Natural killer cell treated with Interleukin-12 subunit alpha and Interleukin-12 subunit beta and Interleukin-15 and Interleukin-18, amount 100 ng/mL, for 72 hours (primary cell): ENCODE measurements at regions not wholly inside any gene's neighbourhood (a gene's known extent, or its start where the extent isn't known, plus 50 kb on each side); places are given as distances from the start of the nearest gene placed in this dataset.
"Not testable (repeated sequence)": the region's sequence is repeated elsewhere in the genome, so short reads cannot be mapped to it uniquely, and the experiment has no call there.

ENCODE experiments used
- ATAC-seq, 2 donors: fragments of 150-1000 bp; cut with Tn5 transposase in 1 of 2; sonication (Bioruptor Pico), chemical (Tn5 transposase) in 1 of 2; 2 replicates each; pipeline ENCODE4 v1.10.0; 2021
- DNase-seq: peaks from one replicate; pipeline ENCODE4 v3.0.0; 2022; ENCODE audit warnings: low spot score
- H3K27ac Mint-ChIP-seq, 2 donors: 1 replicate in 1 of 2; 2 replicates in 1 of 2; pipeline ENCODE4 v1.8.0; 2022; ENCODE audit warnings: mixed read lengths in 2 of 2, mild to moderate bottlenecking in 1 of 2, moderate library complexity in 1 of 2
- H3K27me3 Mint-ChIP-seq, 2 donors: 1 replicate in 1 of 2; 2 replicates in 1 of 2; pipeline ENCODE4 v1.8.0; 2022; ENCODE audit warnings: mixed read lengths in 2 of 2
- H3K36me3 Mint-ChIP-seq: one replicate; pipeline ENCODE4 v1.8.0; 2022; ENCODE audit warnings: mixed read lengths
- H3K4me1 Mint-ChIP-seq, 2 donors: 1 replicate in 1 of 2; 2 replicates in 1 of 2; pipeline ENCODE4 v1.8.0; 2022; ENCODE audit warnings: low read depth in 2 of 2, mixed read lengths in 2 of 2, mild to moderate bottlenecking in 1 of 2
- H3K4me3 Mint-ChIP-seq: one replicate; pipeline ENCODE4 v1.8.0; 2022; ENCODE audit warnings: mixed read lengths
- H3K9me3 Mint-ChIP-seq: 2 replicates; pipeline ENCODE4 v1.8.0; 2022; ENCODE audit warnings: mixed read lengths

DNA sequence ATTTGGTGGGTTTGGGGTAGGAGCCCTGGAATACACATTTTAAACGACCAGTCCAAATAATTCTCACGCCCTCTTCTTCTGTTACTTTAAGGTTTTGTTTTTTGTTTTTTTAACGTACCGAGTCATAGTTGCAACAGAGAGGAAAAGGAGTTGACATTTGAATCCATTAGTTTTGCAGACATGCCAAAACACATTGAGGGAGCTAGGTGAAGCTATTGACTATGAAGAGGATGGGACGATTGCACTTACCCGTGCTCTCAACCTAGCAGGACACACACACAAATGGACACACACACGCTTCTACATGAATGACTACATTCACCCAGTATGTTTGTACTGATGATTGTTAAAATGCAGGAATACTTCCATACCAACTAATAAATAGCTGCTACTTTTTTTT, 54.3 kb upstream of the CIT start:
- no peaks in the 10 kb centered on the region for H3K4me1 Mint-ChIP-seq
- peaks cover 0 to 5% of the 10 kb centered on the region in 2 donors for H3K27me3 Mint-ChIP-seq
- no peak overlapping the region for H3K4me3 Mint-ChIP-seq
- H3K9me3 Mint-ChIP-seq = no peaks in the 10 kb centered on the region
- DNase-seq = no peak
- no peaks in the 10 kb centered on the region for H3K36me3 Mint-ChIP-seq
- no peak overlapping the region for H3K27ac Mint-ChIP-seq
- no peak for ATAC-seq

DNA sequence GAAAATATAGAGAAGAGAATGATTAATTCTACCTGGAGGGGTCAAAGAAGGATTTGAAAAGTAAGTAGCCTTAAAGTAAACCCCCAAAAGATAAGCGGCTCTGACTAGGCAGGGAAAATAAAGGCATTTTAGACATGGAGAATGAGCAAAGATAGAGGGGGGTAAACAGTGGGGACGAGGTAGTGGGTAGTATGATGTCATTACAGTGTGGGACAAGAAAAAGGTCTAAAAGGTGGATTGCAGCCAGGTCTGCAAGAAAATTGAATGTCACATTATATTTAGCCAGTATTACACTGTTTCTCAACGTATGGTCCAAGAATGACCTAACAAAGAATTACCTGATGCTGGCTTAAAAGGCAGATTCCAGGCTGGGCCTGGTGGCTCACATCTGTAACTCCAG, 55.8 kb upstream of the CIT start:
- DNase-seq (no peak), ATAC-seq (no peak)
- Mint-ChIP-seq H3K36me3 (no peaks in the 10 kb centered on the region), H3K4me1 (no peaks in the 10 kb centered on the region), H3K4me3 (no peak overlapping the region), H3K27ac (no peak overlapping the region), H3K27me3 (peaks cover 7 to 10% of the 10 kb centered on the region in 2 donors), H3K9me3 (no peaks in the 10 kb centered on the region)

DNA sequence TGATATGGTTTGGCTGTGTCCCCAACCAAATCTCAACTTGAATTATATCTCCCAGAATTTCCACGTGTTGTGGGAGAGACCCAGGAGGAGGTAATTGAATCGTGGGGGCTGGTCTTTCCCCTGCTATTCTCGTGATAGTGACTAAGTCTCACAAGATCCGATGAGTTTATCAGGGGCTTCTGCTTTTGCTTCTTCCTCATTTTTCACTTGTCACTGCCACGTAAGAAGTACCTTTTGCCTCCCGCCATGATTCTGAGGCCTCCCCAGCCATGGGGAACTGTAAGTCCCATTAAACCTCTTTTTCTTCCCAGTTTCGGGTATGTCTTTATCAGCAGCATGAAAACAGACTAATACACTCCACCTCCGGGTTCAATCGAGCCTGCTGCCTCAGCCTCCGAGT, 54.3 kb upstream of the BICDL1 start:
- not testable (repeated sequence) for H3K4me1 Mint-ChIP-seq, H3K9me3 Mint-ChIP-seq, H3K27ac Mint-ChIP-seq, ATAC-seq, DNase-seq, H3K27me3 Mint-ChIP-seq, H3K36me3 Mint-ChIP-seq, H3K4me3 Mint-ChIP-seq

DNA sequence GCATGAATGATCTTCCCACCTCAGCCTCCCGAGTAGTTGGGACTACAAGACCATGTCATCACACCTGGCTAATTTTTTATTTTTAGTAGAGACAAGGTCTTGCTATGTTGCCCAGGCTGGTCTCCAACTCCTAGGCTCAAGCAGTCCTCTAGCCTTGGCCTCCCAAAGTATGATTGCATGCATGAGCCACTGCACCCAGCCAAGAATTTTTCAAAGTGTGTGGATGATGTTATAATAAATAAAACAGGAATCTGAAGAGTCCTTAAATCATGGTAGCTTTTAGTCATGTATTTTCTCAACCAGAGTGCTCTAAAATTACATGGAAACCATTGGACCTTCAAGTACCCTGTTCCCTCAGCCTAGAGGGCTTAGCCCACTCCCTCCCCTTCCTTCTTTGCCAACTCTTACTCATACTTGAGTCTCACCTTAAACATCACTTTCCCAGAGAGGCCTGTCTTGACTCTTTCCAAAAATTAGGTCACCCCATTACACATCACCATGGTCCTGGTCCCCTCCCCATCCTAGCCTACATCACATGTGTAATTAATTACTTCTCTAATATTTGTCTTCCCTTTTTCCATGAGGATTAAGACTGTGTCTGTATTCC, 52.2 kb upstream of the BICDL1 start:
- DNase-seq (no peak), ATAC-seq (no peak)
- no peaks in the 10 kb centered on the region for H3K9me3 Mint-ChIP-seq
- no peak overlapping the region for H3K27ac Mint-ChIP-seq
- no peaks in the 10 kb centered on the region for H3K4me1 Mint-ChIP-seq
- no peak overlapping the region for H3K4me3 Mint-ChIP-seq
- no peaks in the 10 kb centered on the region for H3K36me3 Mint-ChIP-seq
- H3K27me3 Mint-ChIP-seq = peaks cover 7 to 14% of the 10 kb centered on the region in 2 donors

DNA sequence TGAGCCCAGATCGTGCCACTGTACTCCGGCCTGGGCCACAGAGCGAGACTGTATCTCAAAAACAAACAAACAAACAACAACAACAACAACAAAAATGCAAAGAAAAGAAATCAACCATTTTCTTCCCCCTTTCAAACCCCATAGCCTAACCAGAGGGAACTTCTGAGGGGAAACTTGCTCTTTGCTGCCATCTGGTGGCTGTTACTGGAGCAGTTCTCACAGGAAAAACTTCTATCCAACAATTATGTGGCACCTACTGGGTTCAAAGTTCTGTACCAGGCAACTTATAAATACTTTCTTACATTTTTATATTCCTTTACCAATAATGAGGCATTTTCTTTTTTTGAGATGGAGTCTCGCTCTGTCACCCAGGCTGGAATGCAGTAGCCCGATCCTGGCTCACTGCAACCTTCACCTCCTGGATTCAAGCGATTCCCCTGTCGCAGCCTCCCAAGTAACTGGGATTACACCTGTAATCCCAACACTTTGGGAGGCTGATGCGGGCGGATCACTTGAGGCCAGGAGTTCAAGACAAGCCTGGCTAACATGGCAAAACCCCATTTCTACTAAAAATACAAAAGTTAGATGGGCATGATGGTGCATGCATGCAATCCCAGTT, 50.9 kb upstream of the BICDL1 start:
- Mint-ChIP-seq H3K4me3 (no peak overlapping the region), H3K4me1 (no peaks in the 10 kb centered on the region), H3K27ac (no peak overlapping the region), H3K27me3 (peaks cover 7 to 13% of the 10 kb centered on the region in 2 donors), H3K9me3 (no peaks in the 10 kb centered on the region), H3K36me3 (no peaks in the 10 kb centered on the region)
- peak; percentile 65 for DNase-seq
- no peak for ATAC-seq
